IMR-90 (cell line): ENCODE measurements at regions not wholly inside any gene's neighbourhood (a gene's known extent, or its start where the extent isn't known, plus 50 kb on each side); places are given as distances from the start of the nearest gene placed in this dataset.

Source experiments
- ATAC-seq: fragments of 200-7000 bp; cut with Tn5 transposase; 2 replicates; pipeline ENCODE4 v1.9.1; 2020; ENCODE audit warnings: low read depth, mild to moderate bottlenecking, moderate library complexity
- BruUV-seq: library from RNA; stranded (reverse); fragments of 400-500 nt; replicated peaks from 2 replicates; lab custom pipeline; 2021; lab: Mats Ljungman, UMichigan
- CTCF ChIA-PET: fragments of 300-600 bp; formaldehyde crosslinking; extraction: SDS; loops from one replicate; lab custom pipeline; 2021; ENCODE audit warnings: antibody characterized with exemption; lab: Yijun Ruan, JAX
- POLR2A ChIA-PET: fragments of 300-600 bp; sonication (Branson Sonifier 250); formaldehyde crosslinking; loops from one replicate; lab custom pipeline; 2022; ENCODE audit warnings: antibody characterized with exemption; ENCODE audit not compliant: unreplicated experiment; lab: Charles Lee
- DNase-seq: peaks from one replicate; pipeline ENCODE4 v3.0.0; 2013
- H2AFZ ChIP-seq: replicated peaks from 2 replicates; pipeline ENCODE3; 2013; ENCODE audit warnings: low read length, mild to moderate bottlenecking; ENCODE audit not compliant: poor library complexity
- H2AK5ac ChIP-seq: 2 replicates; pipeline ENCODE4 v1.6.1; 2013; ENCODE audit warnings: low read depth, low read length, inconsistent platforms
- H2AK9ac ChIP-seq: replicated peaks from 2 replicates; pipeline ENCODE3; 2013; ENCODE audit warnings: mild to moderate bottlenecking, low read depth, low read length, moderate library complexity; ENCODE audit not compliant: poor library complexity
- H2BK120ac ChIP-seq: 2 replicates; pipeline ENCODE4 v1.6.1; 2013; ENCODE audit warnings: low read depth, low read length, inconsistent platforms
- H2BK15ac ChIP-seq: 3 replicates; pipeline ENCODE4 v1.6.1; 2013; ENCODE audit warnings: low read depth, low read length, inconsistent platforms
- H2BK20ac ChIP-seq: 2 replicates; pipeline ENCODE4 v1.6.1; 2013; ENCODE audit warnings: low read depth, mild to moderate bottlenecking, inconsistent platforms, low read length, moderate library complexity
- H2BK5ac ChIP-seq: 2 replicates; pipeline ENCODE4 v1.6.1; 2013; ENCODE audit warnings: mild to moderate bottlenecking, low read depth, low read length, inconsistent platforms; ENCODE audit not compliant: poor library complexity, severe bottlenecking
- H3K14ac ChIP-seq: replicated peaks from 2 replicates; pipeline ENCODE4 v1.6.1; 2013; ENCODE audit warnings: low read depth, low read length, inconsistent platforms
- H3K18ac ChIP-seq: 2 replicates; pipeline ENCODE4 v1.6.1; 2013; ENCODE audit warnings: low read depth, low read length, control low read depth
- H3K23ac ChIP-seq: 2 replicates; pipeline ENCODE4 v1.6.1; 2013; ENCODE audit warnings: low read depth, low read length, inconsistent platforms
- H3K27ac ChIP-seq: 2 replicates; pipeline ENCODE4 v1.5.1; 2013; ENCODE audit warnings: mild to moderate bottlenecking, control low read depth, low read length; ENCODE audit not compliant: insufficient read depth
- H3K27me3 ChIP-seq: 2 replicates; pipeline ENCODE4 v1.6.1; 2013; ENCODE audit warnings: low read length; ENCODE audit not compliant: control insufficient read depth, insufficient read depth
- H3K36me3 ChIP-seq: 2 replicates; pipeline ENCODE4 v1.6.1; 2013; ENCODE audit warnings: low read length, mixed read lengths; ENCODE audit not compliant: control insufficient read depth, insufficient read depth
- H3K4ac ChIP-seq: 2 replicates; pipeline ENCODE4 v1.6.1; 2013; ENCODE audit warnings: low read depth, low read length, inconsistent platforms
- H3K4me1 ChIP-seq: 2 replicates; pipeline ENCODE4 v1.6.1; 2013; ENCODE audit warnings: low read length, mixed read lengths; ENCODE audit not compliant: control insufficient read depth, insufficient read depth
- H3K4me2 ChIP-seq: 2 replicates; pipeline ENCODE4 v1.6.1; 2013; ENCODE audit warnings: low read depth, mild to moderate bottlenecking, control low read depth, low read length, moderate library complexity
- H3K4me3 ChIP-seq: 2 replicates; pipeline ENCODE4 v1.5.1; 2013; ENCODE audit warnings: low read depth, mild to moderate bottlenecking, control low read depth, low read length, moderate library complexity; ENCODE audit not compliant: insufficient read depth
- H3K56ac ChIP-seq: 2 replicates; pipeline ENCODE4 v1.6.1; 2013; ENCODE audit warnings: low read length, inconsistent platforms; ENCODE audit not compliant: insufficient read depth; ENCODE audit errors: extremely low read depth
- H3K79me1 ChIP-seq, 2 experiments: 2 replicates each; pipeline ENCODE4 v1.6.1; 2013; ENCODE audit warnings: low read length in 2 of 2, inconsistent platforms in 1 of 2, low read depth in 1 of 2
- H3K9ac ChIP-seq: 2 replicates; pipeline ENCODE4 v1.6.1; 2013; ENCODE audit warnings: low read depth, low read length, control low read depth
- H3K9me1 ChIP-seq: 2 replicates; pipeline ENCODE4 v1.6.1; 2013; ENCODE audit warnings: low read length, inconsistent platforms; ENCODE audit not compliant: insufficient read depth
- H3K9me3 ChIP-seq: 2 replicates; pipeline ENCODE4 v1.6.1; 2013; ENCODE audit warnings: low read length; ENCODE audit not compliant: control insufficient read depth, insufficient read depth
- H4K20me1 ChIP-seq: 2 replicates; pipeline ENCODE4 v1.6.1; 2013; ENCODE audit warnings: low read length, inconsistent platforms; ENCODE audit not compliant: insufficient read depth
- H4K5ac ChIP-seq: 2 replicates; pipeline ENCODE4 v1.6.1; 2013; ENCODE audit warnings: mild to moderate bottlenecking, low read depth, low read length, control low read depth
- H4K8ac ChIP-seq, 2 experiments: 2 replicates each; pipeline ENCODE4 v1.6.1; 2013; ENCODE audit warnings: low read depth in 2 of 2, low read length in 2 of 2, control low read depth in 1 of 2, inconsistent platforms in 1 of 2
- H4K91ac ChIP-seq: 2 replicates; pipeline ENCODE4 v1.6.1; 2013; ENCODE audit warnings: low read depth, low read length, inconsistent platforms; ENCODE audit not compliant: insufficient read depth
- USF2 ChIP-seq: fragments of 150-350 bp; IDR thresholded peaks from 2 replicates; pipeline ENCODE4 v1.6.1; 2017; ENCODE audit warnings: mild to moderate bottlenecking, antibody characterized with exemption, low read length, low read depth
- WGBS, 2 experiments: methylation state at CpG; one replicate each; pipeline versions ENCODE4 v1.1.5 to v1.1.7; 2013; ENCODE audit warnings: missing lambda C conversion rate in 2 of 2; ENCODE audit not compliant: insufficient read length in 1 of 2; ENCODE audit errors: extremely low coverage in 2 of 2; 5-methylcytosine and 5-hydroxymethylcytosine counted together
- dilution Hi-C: fragments of 300-500 bp; cut with HindIII; formaldehyde crosslinking; loops from one replicate; pipeline ENCODE4 v1.14.3; 2018; ENCODE audit warnings: low sequenced_read_pairs; ENCODE audit not compliant: unreplicated experiment
- in situ Hi-C: fragments of 300-500 bp; cut with MboI; formaldehyde crosslinking; loops from 3 replicates; pipeline ENCODE4 v1.14.3; 2019; ENCODE audit warnings: low sequenced_read_pairs, inconsistent platforms, mixed read lengths
- intact Hi-C: fragments of 100-400 bp; cut with micrococcal nuclease; formaldehyde crosslinking; loops from 2 replicates; pipeline ENCODE4 v1.10.0; 2022

DNA sequence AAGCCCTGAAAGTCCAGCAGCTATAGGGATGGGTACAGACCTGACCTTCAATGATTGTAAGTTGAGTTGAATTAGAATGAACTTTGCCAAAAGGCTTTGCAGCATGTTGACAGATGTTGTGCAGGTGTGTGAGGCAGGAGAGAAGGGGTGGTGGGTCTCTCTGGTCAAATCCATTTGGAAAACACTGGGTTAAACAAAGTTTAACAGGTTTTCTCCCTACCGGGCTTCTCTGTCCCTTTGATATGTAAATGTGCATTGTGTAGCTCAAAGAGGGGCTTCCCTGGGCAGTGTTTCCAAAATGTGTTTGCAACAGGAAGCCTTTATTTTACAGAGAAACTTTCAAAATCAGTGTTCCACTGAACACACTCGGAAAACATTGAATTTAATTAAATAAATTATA, 72.1 kb upstream of the BRINP1 start:
- no peak overlapping the region for H2BK20ac ChIP-seq
- H3K9ac ChIP-seq, result no peak overlapping the region
- WGBS, 2 experiments, result no CpG with 5 or more reads among the region's 2 CpGs
- intact Hi-C loops, result no loop called here
- no peak overlapping the region for H2AK9ac ChIP-seq
- no TSS peak for BruUV-seq
- H2AFZ ChIP-seq, result no peak overlapping the region
- no peaks in the 10 kb centered on the region for H3K27me3 ChIP-seq
- H2BK15ac ChIP-seq, result no peak overlapping the region
- no peak overlapping the region for H3K18ac ChIP-seq
- H3K36me3 ChIP-seq, result no peaks in the 10 kb centered on the region
- CTCF ChIA-PET, result no interaction called here
- no peak overlapping the region for H3K4me3 ChIP-seq
- H3K79me1 ChIP-seq, result no peaks in the 10 kb centered on the region
- H4K8ac ChIP-seq, result no peak overlapping the region
- H3K9me3 ChIP-seq, result peaks cover 13% of the 10 kb centered on the region
- H3K56ac ChIP-seq, result no peak overlapping the region
- no peak overlapping the region for H3K14ac ChIP-seq
- no peak overlapping the region for H3K23ac ChIP-seq
- dilution Hi-C loops, result no loop called here
- no peak overlapping the region for H3K4ac ChIP-seq
- no peak overlapping the region for H3K27ac ChIP-seq
- no peaks in the 10 kb centered on the region for H3K4me1 ChIP-seq
- no peak overlapping the region for H2BK120ac ChIP-seq
- no peak overlapping the region for H4K91ac ChIP-seq
- POLR2A ChIA-PET, result no interaction called here
- DNase-seq (no peak), ATAC-seq (no peak)
- no peaks in the 10 kb centered on the region for H3K9me1 ChIP-seq
- in situ Hi-C loops, result no loop called here
- H3K4me2 ChIP-seq, result no peak overlapping the region
- no peak overlapping the region for H4K5ac ChIP-seq
- no peak overlapping the region for H2AK5ac ChIP-seq
- H2BK5ac ChIP-seq, result no peak overlapping the region
- no peak for TF ChIP-seq USF2
- no peaks in the 10 kb centered on the region for H4K20me1 ChIP-seq
